WTC11 (cell line): ENCODE measurements at regions not wholly inside any gene's neighbourhood (a gene's known extent, or its start where the extent isn't known, plus 50 kb on each side); places are given as distances from the start of the nearest gene placed in this dataset.

Experiments used
- ATAC-seq: fragments of 200-7000 bp; cut with Tn5 transposase; 2 replicates; pipeline ENCODE4 v1.10.0; 2021; ENCODE audit warnings: mild to moderate bottlenecking, moderate library complexity
- CTCF ChIA-PET: fragments of 300-600 bp; sonication (Branson Sonifier 250); formaldehyde crosslinking; loops from one replicate; lab custom pipeline; 2021; ENCODE audit warnings: antibody characterized with exemption; lab: Charles Lee
- POLR2A ChIA-PET: fragments of 350-600 bp; sonication (Branson Sonifier 250); formaldehyde crosslinking; loops from one replicate; lab custom pipeline; 2021; ENCODE audit warnings: antibody characterized with exemption; lab: Charles Lee
- DNase-seq: peaks from one replicate; pipeline ENCODE4 v3.0.0; 2021; ENCODE audit warnings: low spot score
- H3K27ac Mint-ChIP-seq: 2 replicates; pipeline ENCODE4 v1.8.0; 2021; ENCODE audit warnings: mixed read lengths
- H3K27me3 Mint-ChIP-seq: 2 replicates; pipeline ENCODE4 v1.8.0; 2021; ENCODE audit warnings: low read depth, mild to moderate bottlenecking, moderate library complexity, mixed read lengths
- H3K36me3 Mint-ChIP-seq: 2 replicates; pipeline ENCODE4 v1.8.0; 2021; ENCODE audit warnings: mixed read lengths
- H3K4me1 Mint-ChIP-seq: 2 replicates; pipeline ENCODE4 v1.8.0; 2022; ENCODE audit warnings: mixed read lengths
- H3K4me3 Mint-ChIP-seq: 2 replicates; pipeline ENCODE4 v1.8.0; 2021; ENCODE audit warnings: mild to moderate bottlenecking, moderate library complexity, mixed read lengths
- H3K9me3 Mint-ChIP-seq: 2 replicates; pipeline ENCODE4 v1.8.0; 2021; ENCODE audit warnings: mixed read lengths
- GRHL2 ChIP-seq: fragments of 250-450 bp; sonication (Bioruptor Pico); IDR thresholded peaks from 2 replicates; pipeline ENCODE4 v1.8.0; 2022; ENCODE audit warnings: mild to moderate bottlenecking, moderate library complexity; ENCODE audit not compliant: insufficient replicate concordance, severe bottlenecking
- HMGA2 ChIP-seq: fragments of 250-450 bp; sonication (Bioruptor Pico); IDR thresholded peaks from 2 replicates; pipeline ENCODE4 v1.4.0; 2021; ENCODE audit warnings: mild to moderate bottlenecking, moderate library complexity
- JAZF1 ChIP-seq: fragments of 250-450 bp; sonication (Bioruptor Pico); IDR thresholded peaks from 2 replicates; pipeline ENCODE4 v1.9.0; 2021; ENCODE audit warnings: moderate library complexity, mild to moderate bottlenecking, inconsistent platforms
- JUN ChIP-seq: sonication (generic); formaldehyde crosslinking; IDR thresholded peaks from 2 replicates; pipeline ENCODE4 v1.8.0; 2023; ENCODE audit warnings: mild to moderate bottlenecking, missing genetic modification reagents
- NFATC4 ChIP-seq: fragments of 250-450 bp; sonication (Bioruptor Pico); IDR thresholded peaks from 2 replicates; pipeline ENCODE4 v1.9.0; 2021; ENCODE audit warnings: mild to moderate bottlenecking
- NFE2L1 ChIP-seq: sonication (generic); formaldehyde crosslinking; IDR thresholded peaks from 2 replicates; pipeline ENCODE4 v1.8.1; 2023; ENCODE audit warnings: missing genetic modification reagents
- NFYB ChIP-seq: sonication (generic); formaldehyde crosslinking; conservative IDR thresholded peaks from 2 replicates; pipeline ENCODE4 v1.8.0; 2022; ENCODE audit warnings: low read depth, missing genetic modification reagents
- OVOL2 ChIP-seq: fragments of 250-450 bp; sonication (Bioruptor Pico); IDR thresholded peaks from 2 replicates; pipeline ENCODE4 v1.9.0; 2021; ENCODE audit warnings: mild to moderate bottlenecking, borderline replicate concordance
- PRRX2 ChIP-seq: fragments of 250-450 bp; sonication (Bioruptor Pico); IDR thresholded peaks from 2 replicates; pipeline ENCODE4 v1.8.0; 2021; ENCODE audit warnings: mild to moderate bottlenecking
- SMAD4 ChIP-seq: sonication (generic); formaldehyde crosslinking; IDR thresholded peaks from 2 replicates; pipeline ENCODE4 v1.8.0; 2022; ENCODE audit warnings: mild to moderate bottlenecking, missing genetic modification reagents
- TEAD1 ChIP-seq: sonication (generic); formaldehyde crosslinking; IDR thresholded peaks from 2 replicates; pipeline ENCODE4 v1.8.0; 2022; ENCODE audit warnings: mild to moderate bottlenecking, missing genetic modification reagents
- ZNF219 ChIP-seq: sonication (generic); formaldehyde crosslinking; IDR thresholded peaks from 2 replicates; pipeline ENCODE4 v1.8.0; 2023; ENCODE audit warnings: missing genetic modification reagents, mild to moderate bottlenecking, borderline replicate concordance
- ZNF263 ChIP-seq: sonication (generic); formaldehyde crosslinking; IDR thresholded peaks from 2 replicates; pipeline ENCODE4 v1.8.1; 2022; ENCODE audit warnings: low read depth, mild to moderate bottlenecking, moderate library complexity, missing genetic modification reagents
- ZNF317 ChIP-seq: sonication (generic); formaldehyde crosslinking; IDR thresholded peaks from 2 replicates; pipeline ENCODE4 v1.8.1; 2023; ENCODE audit warnings: low read depth, mild to moderate bottlenecking, moderate library complexity, missing genetic modification reagents, borderline replicate concordance
- ZNF396 ChIP-seq: fragments of 250-450 bp; sonication (Bioruptor Pico); IDR thresholded peaks from 2 replicates; pipeline ENCODE4 v1.8.0; 2021; ENCODE audit warnings: mild to moderate bottlenecking, moderate library complexity, borderline replicate concordance
- ZNF671 ChIP-seq: fragments of 250-450 bp; sonication (Bioruptor Pico); IDR thresholded peaks from 2 replicates; pipeline ENCODE4 v1.8.0; 2021; ENCODE audit warnings: mild to moderate bottlenecking
- TF ChIP-seq, protein P1 (sequence below): sonication (generic); formaldehyde crosslinking; IDR thresholded peaks from 2 replicates; pipeline ENCODE4 v1.8.1; 2022; ENCODE audit warnings: low read depth, missing genetic modification reagents, borderline replicate concordance
- TF ChIP-seq, protein P2 (sequence below): fragments of 200-600 bp; IDR thresholded peaks from 2 replicates; pipeline ENCODE4 v1.8.0; 2022; ENCODE audit warnings: antibody characterized with exemption
- TF ChIP-seq, protein P3 (sequence below): sonication (generic); formaldehyde crosslinking; IDR thresholded peaks from 2 replicates; pipeline ENCODE4 v1.8.0; 2023; ENCODE audit warnings: mild to moderate bottlenecking, missing genetic modification reagents
- TF ChIP-seq, protein P4 (sequence below): fragments of 250-450 bp; sonication (Bioruptor Pico); IDR thresholded peaks from 2 replicates; pipeline ENCODE4 v1.9.0; 2021; ENCODE audit warnings: moderate library complexity, mild to moderate bottlenecking, inconsistent platforms, borderline replicate concordance
- TF ChIP-seq, protein P5 (sequence below): sonication (generic); formaldehyde crosslinking; IDR thresholded peaks from 2 replicates; pipeline ENCODE4 v1.8.0; 2022; ENCODE audit warnings: mild to moderate bottlenecking, missing genetic modification reagents
- TF ChIP-seq, protein P6 (sequence below): sonication (generic); formaldehyde crosslinking; IDR thresholded peaks from 2 replicates; pipeline ENCODE4 v1.8.1; 2022; ENCODE audit warnings: missing genetic modification reagents, borderline replicate concordance
- TF ChIP-seq, protein P7 (sequence below): sonication (generic); formaldehyde crosslinking; IDR thresholded peaks from 2 replicates; pipeline ENCODE4 v1.8.0; 2023; ENCODE audit warnings: missing genetic modification reagents
- TF ChIP-seq, protein P8 (sequence below): sonication (generic); formaldehyde crosslinking; IDR thresholded peaks from 2 replicates; pipeline ENCODE4 v1.8.1; 2023; ENCODE audit warnings: mild to moderate bottlenecking, missing genetic modification reagents

DNA sequence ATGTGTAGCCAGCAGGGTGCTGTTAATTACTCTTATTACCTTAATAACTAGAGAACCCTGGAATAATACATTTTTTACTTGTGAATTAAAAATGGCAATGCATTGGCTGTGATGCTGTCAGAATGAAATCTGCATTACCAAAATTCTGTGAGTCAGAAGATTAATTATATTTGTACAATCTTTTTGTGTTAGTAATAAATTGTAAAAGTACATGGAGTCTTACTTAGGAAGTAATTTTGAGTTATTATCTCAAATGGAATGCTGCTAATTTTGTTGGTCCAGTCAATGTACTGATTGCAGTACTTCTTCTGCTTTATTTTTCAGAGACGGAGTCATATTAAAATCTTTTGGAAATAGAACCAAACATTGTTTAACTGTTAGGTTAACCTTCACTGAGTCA, 152.0 kb upstream of the SLC10A2 start:
- CTCF ChIA-PET = no interaction called here
- no peak overlapping the region for H3K27ac Mint-ChIP-seq

DNA sequence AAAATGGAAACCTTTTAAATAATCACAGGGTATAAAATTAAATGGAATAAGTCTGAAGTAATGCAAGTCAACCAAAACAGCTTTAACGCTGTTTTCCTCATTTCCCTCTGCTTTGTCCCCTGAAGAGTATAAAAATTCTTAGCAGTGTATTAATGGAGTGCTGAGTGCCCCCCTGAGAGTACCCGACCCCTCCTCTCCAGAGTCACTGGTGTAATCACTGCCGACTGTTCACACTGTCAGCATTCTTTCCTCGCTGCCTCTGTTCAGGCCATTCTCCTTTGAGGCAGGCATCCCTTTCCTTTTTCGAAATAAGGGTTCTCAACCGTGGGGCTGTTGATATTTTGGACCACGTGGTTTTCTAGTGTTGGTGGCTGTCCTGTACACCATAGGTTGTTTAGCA, 146.9 kb upstream of the SLC10A2 start:
- Mint-ChIP-seq H3K4me3 (no peak overlapping the region), H3K27ac (no peak overlapping the region), H3K4me1 (peaks cover 2% of the 10 kb centered on the region; the same call in 1 of the 2 replicates), H3K36me3 (no peaks in the 10 kb centered on the region), H3K27me3 (no peaks in the 10 kb centered on the region), H3K9me3 (no peaks in the 10 kb centered on the region)
- CTCF ChIA-PET = no interaction called here
- DNase-seq = no peak
- ATAC-seq = no peak
- POLR2A ChIA-PET = no interaction called here
- TF ChIP-seq, protein P1, sequence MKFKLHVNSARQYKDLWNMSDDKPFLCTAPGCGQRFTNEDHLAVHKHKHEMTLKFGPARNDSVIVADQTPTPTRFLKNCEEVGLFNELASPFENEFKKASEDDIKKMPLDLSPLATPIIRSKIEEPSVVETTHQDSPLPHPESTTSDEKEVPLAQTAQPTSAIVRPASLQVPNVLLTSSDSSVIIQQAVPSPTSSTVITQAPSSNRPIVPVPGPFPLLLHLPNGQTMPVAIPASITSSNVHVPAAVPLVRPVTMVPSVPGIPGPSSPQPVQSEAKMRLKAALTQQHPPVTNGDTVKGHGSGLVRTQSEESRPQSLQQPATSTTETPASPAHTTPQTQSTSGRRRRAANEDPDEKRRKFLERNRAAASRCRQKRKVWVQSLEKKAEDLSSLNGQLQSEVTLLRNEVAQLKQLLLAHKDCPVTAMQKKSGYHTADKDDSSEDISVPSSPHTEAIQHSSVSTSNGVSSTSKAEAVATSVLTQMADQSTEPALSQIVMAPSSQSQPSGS (CRISPR knock-in tag) = no peak
- no peak for TF ChIP-seq NFE2L1 (CRISPR knock-in tag)
- TF ChIP-seq SMAD4 (CRISPR knock-in tag) = no peak
- TF ChIP-seq, protein P2, sequence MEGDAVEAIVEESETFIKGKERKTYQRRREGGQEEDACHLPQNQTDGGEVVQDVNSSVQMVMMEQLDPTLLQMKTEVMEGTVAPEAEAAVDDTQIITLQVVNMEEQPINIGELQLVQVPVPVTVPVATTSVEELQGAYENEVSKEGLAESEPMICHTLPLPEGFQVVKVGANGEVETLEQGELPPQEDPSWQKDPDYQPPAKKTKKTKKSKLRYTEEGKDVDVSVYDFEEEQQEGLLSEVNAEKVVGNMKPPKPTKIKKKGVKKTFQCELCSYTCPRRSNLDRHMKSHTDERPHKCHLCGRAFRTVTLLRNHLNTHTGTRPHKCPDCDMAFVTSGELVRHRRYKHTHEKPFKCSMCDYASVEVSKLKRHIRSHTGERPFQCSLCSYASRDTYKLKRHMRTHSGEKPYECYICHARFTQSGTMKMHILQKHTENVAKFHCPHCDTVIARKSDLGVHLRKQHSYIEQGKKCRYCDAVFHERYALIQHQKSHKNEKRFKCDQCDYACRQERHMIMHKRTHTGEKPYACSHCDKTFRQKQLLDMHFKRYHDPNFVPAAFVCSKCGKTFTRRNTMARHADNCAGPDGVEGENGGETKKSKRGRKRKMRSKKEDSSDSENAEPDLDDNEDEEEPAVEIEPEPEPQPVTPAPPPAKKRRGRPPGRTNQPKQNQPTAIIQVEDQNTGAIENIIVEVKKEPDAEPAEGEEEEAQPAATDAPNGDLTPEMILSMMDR = no peak
- no peak for TF ChIP-seq GRHL2 (CRISPR knock-in tag)
- TF ChIP-seq ZNF671 (CRISPR knock-in tag) = no peak
- TF ChIP-seq ZNF317 (CRISPR knock-in tag) = no peak
- no peak for TF ChIP-seq NFYB (CRISPR knock-in tag)
- no peak for TF ChIP-seq ZNF396 (CRISPR knock-in tag)

More for the DNA sequence above, 152.0 kb upstream of the SLC10A2 start:
- H3K27me3 Mint-ChIP-seq = no peaks in the 10 kb centered on the region
- H3K36me3 Mint-ChIP-seq = no peaks in the 10 kb centered on the region
- no peak overlapping the region for H3K4me3 Mint-ChIP-seq
- POLR2A ChIA-PET = no interaction called here
- H3K4me1 Mint-ChIP-seq = peaks cover 2% of the 10 kb centered on the region; the same call in 1 of the 2 replicates
- TF ChIP-seq, protein P3, sequence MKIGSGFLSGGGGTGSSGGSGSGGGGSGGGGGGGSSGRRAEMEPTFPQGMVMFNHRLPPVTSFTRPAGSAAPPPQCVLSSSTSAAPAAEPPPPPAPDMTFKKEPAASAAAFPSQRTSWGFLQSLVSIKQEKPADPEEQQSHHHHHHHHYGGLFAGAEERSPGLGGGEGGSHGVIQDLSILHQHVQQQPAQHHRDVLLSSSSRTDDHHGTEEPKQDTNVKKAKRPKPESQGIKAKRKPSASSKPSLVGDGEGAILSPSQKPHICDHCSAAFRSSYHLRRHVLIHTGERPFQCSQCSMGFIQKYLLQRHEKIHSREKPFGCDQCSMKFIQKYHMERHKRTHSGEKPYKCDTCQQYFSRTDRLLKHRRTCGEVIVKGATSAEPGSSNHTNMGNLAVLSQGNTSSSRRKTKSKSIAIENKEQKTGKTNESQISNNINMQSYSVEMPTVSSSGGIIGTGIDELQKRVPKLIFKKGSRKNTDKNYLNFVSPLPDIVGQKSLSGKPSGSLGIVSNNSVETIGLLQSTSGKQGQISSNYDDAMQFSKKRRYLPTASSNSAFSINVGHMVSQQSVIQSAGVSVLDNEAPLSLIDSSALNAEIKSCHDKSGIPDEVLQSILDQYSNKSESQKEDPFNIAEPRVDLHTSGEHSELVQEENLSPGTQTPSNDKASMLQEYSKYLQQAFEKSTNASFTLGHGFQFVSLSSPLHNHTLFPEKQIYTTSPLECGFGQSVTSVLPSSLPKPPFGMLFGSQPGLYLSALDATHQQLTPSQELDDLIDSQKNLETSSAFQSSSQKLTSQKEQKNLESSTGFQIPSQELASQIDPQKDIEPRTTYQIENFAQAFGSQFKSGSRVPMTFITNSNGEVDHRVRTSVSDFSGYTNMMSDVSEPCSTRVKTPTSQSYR = no peak
- TF ChIP-seq, protein P4, sequence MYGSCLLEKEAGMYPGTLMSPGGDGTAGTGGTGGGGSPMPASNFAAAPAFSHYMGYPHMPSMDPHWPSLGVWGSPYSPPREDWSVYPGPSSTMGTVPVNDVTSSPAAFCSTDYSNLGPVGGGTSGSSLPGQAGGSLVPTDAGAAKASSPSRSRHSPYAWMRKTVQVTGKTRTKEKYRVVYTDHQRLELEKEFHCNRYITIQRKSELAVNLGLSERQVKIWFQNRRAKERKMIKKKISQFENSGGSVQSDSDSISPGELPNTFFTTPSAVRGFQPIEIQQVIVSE (CRISPR knock-in tag) = no peak
- TF ChIP-seq, protein P5, sequence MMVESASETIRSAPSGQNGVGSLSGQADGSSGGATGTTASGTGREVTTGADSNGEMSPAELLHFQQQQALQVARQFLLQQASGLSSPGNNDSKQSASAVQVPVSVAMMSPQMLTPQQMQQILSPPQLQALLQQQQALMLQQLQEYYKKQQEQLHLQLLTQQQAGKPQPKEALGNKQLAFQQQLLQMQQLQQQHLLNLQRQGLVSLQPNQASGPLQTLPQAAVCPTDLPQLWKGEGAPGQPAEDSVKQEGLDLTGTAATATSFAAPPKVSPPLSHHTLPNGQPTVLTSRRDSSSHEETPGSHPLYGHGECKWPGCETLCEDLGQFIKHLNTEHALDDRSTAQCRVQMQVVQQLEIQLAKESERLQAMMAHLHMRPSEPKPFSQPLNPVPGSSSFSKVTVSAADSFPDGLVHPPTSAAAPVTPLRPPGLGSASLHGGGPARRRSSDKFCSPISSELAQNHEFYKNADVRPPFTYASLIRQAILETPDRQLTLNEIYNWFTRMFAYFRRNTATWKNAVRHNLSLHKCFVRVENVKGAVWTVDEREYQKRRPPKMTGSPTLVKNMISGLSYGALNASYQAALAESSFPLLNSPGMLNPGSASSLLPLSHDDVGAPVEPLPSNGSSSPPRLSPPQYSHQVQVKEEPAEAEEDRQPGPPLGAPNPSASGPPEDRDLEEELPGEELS (CRISPR knock-in tag) = no peak
- TF ChIP-seq HMGA2 (no peak), ZNF219 (CRISPR knock-in tag) (no peak), JAZF1 (CRISPR knock-in tag) (no peak), TEAD1 (CRISPR knock-in tag) (no peak), NFATC4 (CRISPR knock-in tag) (no peak), PRRX2 (CRISPR knock-in tag) (no peak), ZNF263 (CRISPR knock-in tag) (no peak), OVOL2 (no peak), JUN (CRISPR knock-in tag) (no peak)
- TF ChIP-seq, protein P6, sequence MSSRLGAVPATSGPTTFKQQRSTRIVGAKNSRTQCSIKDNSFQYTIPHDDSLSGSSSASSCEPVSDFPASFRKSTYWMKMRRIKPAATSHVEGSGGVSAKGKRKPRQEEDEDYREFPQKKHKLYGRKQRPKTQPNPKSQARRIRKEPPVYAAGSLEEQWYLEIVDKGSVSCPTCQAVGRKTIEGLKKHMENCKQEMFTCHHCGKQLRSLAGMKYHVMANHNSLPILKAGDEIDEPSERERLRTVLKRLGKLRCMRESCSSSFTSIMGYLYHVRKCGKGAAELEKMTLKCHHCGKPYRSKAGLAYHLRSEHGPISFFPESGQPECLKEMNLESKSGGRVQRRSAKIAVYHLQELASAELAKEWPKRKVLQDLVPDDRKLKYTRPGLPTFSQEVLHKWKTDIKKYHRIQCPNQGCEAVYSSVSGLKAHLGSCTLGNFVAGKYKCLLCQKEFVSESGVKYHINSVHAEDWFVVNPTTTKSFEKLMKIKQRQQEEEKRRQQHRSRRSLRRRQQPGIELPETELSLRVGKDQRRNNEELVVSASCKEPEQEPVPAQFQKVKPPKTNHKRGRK (CRISPR knock-in tag) = no peak
- TF ChIP-seq, protein P7, sequence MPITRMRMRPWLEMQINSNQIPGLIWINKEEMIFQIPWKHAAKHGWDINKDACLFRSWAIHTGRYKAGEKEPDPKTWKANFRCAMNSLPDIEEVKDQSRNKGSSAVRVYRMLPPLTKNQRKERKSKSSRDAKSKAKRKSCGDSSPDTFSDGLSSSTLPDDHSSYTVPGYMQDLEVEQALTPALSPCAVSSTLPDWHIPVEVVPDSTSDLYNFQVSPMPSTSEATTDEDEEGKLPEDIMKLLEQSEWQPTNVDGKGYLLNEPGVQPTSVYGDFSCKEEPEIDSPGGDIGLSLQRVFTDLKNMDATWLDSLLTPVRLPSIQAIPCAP (CRISPR knock-in tag) = no peak
- TF ChIP-seq, protein P8, sequence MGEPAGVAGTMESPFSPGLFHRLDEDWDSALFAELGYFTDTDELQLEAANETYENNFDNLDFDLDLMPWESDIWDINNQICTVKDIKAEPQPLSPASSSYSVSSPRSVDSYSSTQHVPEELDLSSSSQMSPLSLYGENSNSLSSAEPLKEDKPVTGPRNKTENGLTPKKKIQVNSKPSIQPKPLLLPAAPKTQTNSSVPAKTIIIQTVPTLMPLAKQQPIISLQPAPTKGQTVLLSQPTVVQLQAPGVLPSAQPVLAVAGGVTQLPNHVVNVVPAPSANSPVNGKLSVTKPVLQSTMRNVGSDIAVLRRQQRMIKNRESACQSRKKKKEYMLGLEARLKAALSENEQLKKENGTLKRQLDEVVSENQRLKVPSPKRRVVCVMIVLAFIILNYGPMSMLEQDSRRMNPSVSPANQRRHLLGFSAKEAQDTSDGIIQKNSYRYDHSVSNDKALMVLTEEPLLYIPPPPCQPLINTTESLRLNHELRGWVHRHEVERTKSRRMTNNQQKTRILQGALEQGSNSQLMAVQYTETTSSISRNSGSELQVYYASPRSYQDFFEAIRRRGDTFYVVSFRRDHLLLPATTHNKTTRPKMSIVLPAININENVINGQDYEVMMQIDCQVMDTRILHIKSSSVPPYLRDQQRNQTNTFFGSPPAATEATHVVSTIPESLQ (CRISPR knock-in tag) = no peak
- no peaks in the 10 kb centered on the region for H3K9me3 Mint-ChIP-seq
- DNase-seq = no peak
- ATAC-seq = no peak
